ENCODE measurements at regions not wholly inside any gene's neighbourhood (a gene's known extent, or its start where the extent isn't known, plus 50 kb on each side); places are given as distances from the start of the nearest gene placed in this dataset.
A peak's percentile ranks its signal among the peaks of the same experiment; 100 is the strongest.

DNA sequence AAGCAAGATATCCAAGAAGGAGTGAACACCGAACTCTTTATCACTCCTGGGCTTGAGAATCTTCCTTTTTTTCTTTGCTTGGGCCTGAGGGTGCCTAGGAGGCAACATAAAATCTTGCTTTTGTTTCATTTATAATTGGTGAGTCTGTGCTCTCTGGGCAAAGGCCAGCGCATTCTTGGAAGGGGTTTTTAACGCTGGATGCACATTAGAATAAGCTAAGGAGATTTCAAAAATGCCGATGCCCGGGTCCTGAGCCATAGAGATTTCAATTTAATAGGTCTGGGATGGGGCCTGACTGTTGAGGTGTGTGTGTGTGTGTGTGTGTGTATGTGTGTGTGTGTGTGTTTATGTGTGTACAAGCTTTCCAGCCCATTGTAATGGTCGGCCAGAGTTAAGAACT is 62.0 kb upstream of the SORCS3 start:
- FAIRE-seq: no peak
- DNase-seq (ENCODE audit: insufficient read length, low spot score): no peak
- TF ChIP-seq, protein P1, sequence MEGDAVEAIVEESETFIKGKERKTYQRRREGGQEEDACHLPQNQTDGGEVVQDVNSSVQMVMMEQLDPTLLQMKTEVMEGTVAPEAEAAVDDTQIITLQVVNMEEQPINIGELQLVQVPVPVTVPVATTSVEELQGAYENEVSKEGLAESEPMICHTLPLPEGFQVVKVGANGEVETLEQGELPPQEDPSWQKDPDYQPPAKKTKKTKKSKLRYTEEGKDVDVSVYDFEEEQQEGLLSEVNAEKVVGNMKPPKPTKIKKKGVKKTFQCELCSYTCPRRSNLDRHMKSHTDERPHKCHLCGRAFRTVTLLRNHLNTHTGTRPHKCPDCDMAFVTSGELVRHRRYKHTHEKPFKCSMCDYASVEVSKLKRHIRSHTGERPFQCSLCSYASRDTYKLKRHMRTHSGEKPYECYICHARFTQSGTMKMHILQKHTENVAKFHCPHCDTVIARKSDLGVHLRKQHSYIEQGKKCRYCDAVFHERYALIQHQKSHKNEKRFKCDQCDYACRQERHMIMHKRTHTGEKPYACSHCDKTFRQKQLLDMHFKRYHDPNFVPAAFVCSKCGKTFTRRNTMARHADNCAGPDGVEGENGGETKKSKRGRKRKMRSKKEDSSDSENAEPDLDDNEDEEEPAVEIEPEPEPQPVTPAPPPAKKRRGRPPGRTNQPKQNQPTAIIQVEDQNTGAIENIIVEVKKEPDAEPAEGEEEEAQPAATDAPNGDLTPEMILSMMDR (IDR thresholded peaks at IDR 0.05; ENCODE audit: insufficient read depth, missing control alignments): no peak

DNA sequence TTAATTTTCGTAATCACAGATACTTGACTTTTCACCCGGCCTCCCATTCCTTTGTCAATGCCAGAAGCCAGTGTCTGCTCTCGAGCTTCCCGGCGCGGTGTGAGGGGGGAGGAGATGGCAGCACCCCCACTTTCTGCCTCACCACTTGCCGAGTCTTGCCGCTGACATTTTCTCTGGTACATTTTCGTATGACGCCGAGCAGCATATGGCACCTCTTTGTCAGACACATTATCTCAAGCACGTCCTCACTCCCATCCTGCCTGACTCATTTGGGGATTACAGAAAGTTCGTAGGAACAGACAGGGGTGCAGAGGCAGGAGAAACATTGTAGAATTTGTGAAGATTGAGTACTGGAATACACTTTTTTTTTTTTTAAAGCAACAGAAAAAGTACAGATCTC is 60.8 kb upstream of the SORCS3 start:
- DNase-seq (ENCODE audit: insufficient read length, low spot score) (no peak), FAIRE-seq (no peak)
- TF ChIP-seq, protein P1 (IDR thresholded peaks at IDR 0.05; ENCODE audit: insufficient read depth, missing control alignments): no peak

DNA sequence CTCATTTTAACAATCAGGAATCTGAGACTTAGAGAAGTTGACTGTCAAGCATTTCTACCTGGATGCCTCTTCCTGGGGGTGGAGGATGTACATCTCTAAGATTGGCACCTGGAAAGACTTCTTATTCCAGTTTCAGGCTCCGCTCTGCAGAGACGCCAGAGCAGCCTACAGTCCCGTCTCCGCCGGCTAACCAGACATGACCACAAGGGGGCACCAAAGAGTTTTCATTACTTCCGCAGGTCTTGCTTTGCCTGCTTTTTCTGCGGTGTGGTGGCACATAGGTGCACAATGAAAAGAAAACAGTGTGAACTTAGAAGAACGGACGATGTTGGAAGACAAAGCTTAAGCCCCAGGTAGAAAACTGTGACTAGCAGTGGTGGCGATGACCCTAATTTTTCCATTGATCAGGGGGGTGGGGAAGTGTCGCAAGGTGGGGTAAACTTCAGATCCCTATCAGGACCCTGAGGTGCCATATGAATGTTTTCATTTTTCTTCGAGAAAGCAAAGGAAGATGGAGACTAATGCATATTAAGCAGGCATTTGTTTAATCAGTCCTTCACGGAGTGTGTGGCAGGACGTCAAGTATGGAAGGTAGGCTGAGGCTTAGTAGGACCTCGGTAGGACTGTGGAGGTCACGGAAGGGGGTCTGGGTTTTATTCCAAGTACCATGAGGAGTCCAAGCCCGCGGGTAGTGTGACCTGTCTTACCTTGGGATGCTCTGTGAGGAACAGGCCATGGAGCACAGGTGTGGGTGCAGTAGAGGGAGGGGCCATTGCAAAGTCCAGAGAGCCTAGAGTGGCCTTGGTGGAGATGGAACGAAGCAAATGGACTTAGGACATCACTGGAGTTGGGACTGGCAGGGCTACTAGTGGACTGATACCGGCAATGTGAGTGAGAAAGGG is 60.1 kb upstream of the SORCS3 start:
- TF ChIP-seq, protein P1 (IDR thresholded peaks at IDR 0.05; ENCODE audit: insufficient read depth, missing control alignments): peak; percentile 86
- DNase-seq (ENCODE audit: insufficient read length, low spot score) (peak; percentile 32), FAIRE-seq (no peak)

DNA sequence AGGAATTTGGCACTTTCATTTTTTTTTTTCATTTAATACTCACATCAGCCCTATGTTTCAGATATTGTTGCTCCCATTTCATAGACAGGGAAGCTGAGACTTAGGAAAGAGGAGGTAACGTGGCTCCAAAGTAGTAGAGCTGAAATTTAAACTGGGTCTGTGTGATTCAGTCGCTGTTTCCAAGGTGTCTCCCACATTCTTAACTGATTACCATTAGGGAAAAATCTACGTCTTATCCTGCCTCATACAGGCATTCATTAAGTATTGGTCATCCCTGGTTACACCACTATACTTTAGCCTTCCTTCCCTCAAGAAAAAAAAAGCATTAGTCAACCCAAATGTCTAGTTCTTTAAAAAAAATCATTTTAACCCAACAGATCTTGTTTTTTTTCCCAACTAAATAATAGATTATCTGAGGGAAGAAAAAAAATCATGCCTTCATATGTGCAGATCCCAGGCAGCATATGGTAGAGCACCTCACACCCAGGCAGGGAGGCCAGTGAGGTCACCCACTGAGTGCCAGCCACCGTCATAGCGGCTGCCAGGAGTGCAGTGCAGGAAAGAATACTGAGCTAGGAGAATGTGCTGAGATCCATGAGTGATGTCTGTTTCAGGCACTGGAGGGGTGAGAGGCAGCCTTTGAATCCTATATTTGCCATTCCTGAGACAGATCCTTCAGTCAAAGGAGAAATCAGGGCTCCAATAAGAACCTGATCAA is 59.0 kb upstream of the SORCS3 start:
- DNase-seq (ENCODE audit: insufficient read length, low spot score) (no peak), FAIRE-seq (no peak)
- TF ChIP-seq, protein P1 (IDR thresholded peaks at IDR 0.05; ENCODE audit: insufficient read depth, missing control alignments): no peak

DNA sequence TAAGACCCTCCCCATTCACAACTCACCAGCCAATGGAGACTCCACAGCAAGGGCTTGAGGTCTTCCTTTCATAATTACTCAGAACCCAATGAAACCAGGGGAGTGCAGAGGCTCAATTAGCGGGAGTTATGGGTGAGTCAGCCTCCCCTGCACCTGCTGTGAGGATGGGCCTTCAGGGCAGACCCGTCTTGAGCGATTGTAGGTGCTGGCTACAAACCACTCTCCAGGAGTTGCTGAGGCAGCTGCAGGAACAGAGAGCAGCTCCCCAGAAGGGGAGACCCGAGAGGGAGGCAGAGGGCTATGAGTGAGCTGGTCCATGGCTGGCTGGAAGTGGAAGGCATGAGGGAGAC is 58.5 kb upstream of the SORCS3 start:
- DNase-seq (ENCODE audit: insufficient read length, low spot score): no peak
- FAIRE-seq: no peak
- TF ChIP-seq, protein P1 (IDR thresholded peaks at IDR 0.05; ENCODE audit: insufficient read depth, missing control alignments): no peak

DNA sequence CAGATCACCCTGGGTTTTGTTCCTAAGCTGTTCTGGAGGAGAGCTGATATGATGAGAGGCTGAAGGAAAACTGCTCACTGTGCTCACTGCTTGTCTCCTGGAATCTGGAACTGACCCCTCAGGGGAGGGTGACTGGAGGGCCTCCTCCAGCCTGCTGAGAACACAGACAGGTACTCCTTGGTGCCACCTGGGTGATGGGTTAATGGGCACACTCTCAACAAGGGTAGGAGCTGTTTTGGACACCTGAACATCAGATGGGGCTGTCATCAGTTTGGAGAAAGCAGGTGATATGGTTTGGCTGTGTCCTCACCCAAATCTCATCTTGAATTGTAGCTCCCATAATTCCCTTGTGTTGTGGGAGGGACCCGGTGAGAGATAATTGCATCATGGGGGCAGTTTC is 58.1 kb upstream of the SORCS3 start:
- no peak for DNase-seq (ENCODE audit: insufficient read length, low spot score)
- TF ChIP-seq, protein P1 (IDR thresholded peaks at IDR 0.05; ENCODE audit: insufficient read depth, missing control alignments): no peak
- FAIRE-seq: no peak

DNA sequence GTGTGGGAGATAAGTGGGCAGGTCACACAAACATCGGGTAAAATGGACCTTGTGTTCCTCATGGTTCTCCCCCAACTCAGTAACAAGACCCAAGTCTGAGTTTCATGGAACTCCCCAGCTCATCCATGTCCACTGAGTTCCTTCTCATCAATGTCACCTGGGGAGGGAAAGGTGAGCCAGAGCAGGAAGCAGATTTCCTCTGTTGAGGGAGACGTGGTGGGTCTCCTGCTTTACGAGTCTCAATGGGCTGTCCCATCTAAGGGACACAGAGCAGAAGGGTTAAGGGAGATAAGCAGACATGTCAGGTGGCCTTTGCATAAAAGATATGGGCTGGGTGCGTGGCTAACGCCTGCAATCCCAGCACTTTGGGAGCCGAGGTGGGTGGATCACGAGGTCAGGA is 56.5 kb upstream of the SORCS3 start:
- TF ChIP-seq, protein P1 (IDR thresholded peaks at IDR 0.05; ENCODE audit: insufficient read depth, missing control alignments): no peak
- FAIRE-seq: no peak
- no peak for DNase-seq (ENCODE audit: insufficient read length, low spot score)

All from D721Med (cell line).